Neural progenitor cell (in vitro differentiated cells): ENCODE measurements at regions not wholly inside any gene's neighbourhood (a gene's known extent, or its start where the extent isn't known, plus 50 kb on each side); places are given as distances from the start of the nearest gene placed in this dataset.

Experiments
- DNase-seq: peaks from one replicate; pipeline ENCODE4 v3.0.0-alpha.2; 2016; ENCODE audit warnings: low spot score
- H2AFZ ChIP-seq: fragments of 200-600 bp; sonication (generic); replicated peaks from 2 replicates; pipeline ENCODE4 v1.6.1; 2016; ENCODE audit warnings: antibody characterized with exemption
- H3F3A ChIP-seq: fragments of 200-600 bp; sonication (generic); 2 replicates; pipeline ENCODE4 v1.6.1; 2016; ENCODE audit warnings: antibody characterized with exemption, low read depth
- H3K27ac ChIP-seq: fragments of 200-600 bp; sonication (generic); 2 replicates; pipeline ENCODE4 v1.5.1; 2016; ENCODE audit warnings: mild to moderate bottlenecking
- H3K27me3 ChIP-seq: fragments of 200-600 bp; sonication (generic); 2 replicates; pipeline ENCODE4 v1.6.1; 2016; ENCODE audit warnings: mild to moderate bottlenecking, moderate library complexity
- H3K36me3 ChIP-seq: fragments of 200-600 bp; sonication (generic); 2 replicates; pipeline ENCODE4 v1.5.1; 2016
- H3K4me1 ChIP-seq: fragments of 200-600 bp; sonication (generic); 2 replicates; pipeline ENCODE4 v1.6.1; 2016; ENCODE audit warnings: mixed run types
- H3K4me2 ChIP-seq: fragments of 200-600 bp; sonication (generic); 2 replicates; pipeline ENCODE4 v1.6.1; 2016
- H3K4me3 ChIP-seq: fragments of 200-600 bp; sonication (generic); 2 replicates; pipeline ENCODE4 v1.5.1; 2016
- H3K79me2 ChIP-seq: fragments of 200-600 bp; sonication (generic); 2 replicates; pipeline ENCODE4 v1.6.1; 2016; ENCODE audit warnings: low read depth
- H3K9ac ChIP-seq: fragments of 200-600 bp; sonication (generic); 2 replicates; pipeline ENCODE4 v1.6.1; 2016
- H3K9me3 ChIP-seq: fragments of 200-600 bp; sonication (generic); 2 replicates; pipeline ENCODE4 v1.5.1; 2016; ENCODE audit warnings: low read depth
- H4K20me1 ChIP-seq: fragments of 200-600 bp; sonication (generic); 2 replicates; pipeline ENCODE4 v1.6.1; 2016; ENCODE audit warnings: low read depth
- H3K27ac Mint-ChIP-seq: 3 replicates; pipeline ENCODE4 v1.8.0; 2021; ENCODE audit warnings: mixed read lengths
- H3K27me3 Mint-ChIP-seq: 2 replicates; pipeline ENCODE4 v1.8.0; 2022; ENCODE audit warnings: low read depth, mild to moderate bottlenecking, inconsistent platforms, moderate library complexity, mixed read lengths; ENCODE audit not compliant: insufficient read depth
- H3K36me3 Mint-ChIP-seq: 3 replicates; pipeline ENCODE4 v1.8.0; 2021; ENCODE audit warnings: mixed read lengths
- H3K4me1 Mint-ChIP-seq: 3 replicates; pipeline ENCODE4 v1.8.0; 2021; ENCODE audit warnings: mixed read lengths
- H3K4me3 Mint-ChIP-seq: 3 replicates; pipeline ENCODE4 v1.8.0; 2021; ENCODE audit warnings: mild to moderate bottlenecking, moderate library complexity, mixed read lengths
- H3K9me3 Mint-ChIP-seq: 3 replicates; pipeline ENCODE4 v1.8.0; 2020; ENCODE audit warnings: mixed read lengths
- CTCF ChIP-seq: fragments of 200-600 bp; sonication (generic); IDR thresholded peaks from 2 replicates; pipeline ENCODE4 v1.5.1; 2017; ENCODE audit warnings: antibody characterized with exemption, mild to moderate bottlenecking
- EZH2 ChIP-seq: fragments of 200-600 bp; sonication (generic); IDR thresholded peaks from 2 replicates; pipeline ENCODE4 v1.6.1; 2017; ENCODE audit warnings: antibody characterized with exemption, mild to moderate bottlenecking, moderate library complexity
- EZH2phosphoT487 ChIP-seq: fragments of 200-600 bp; sonication (generic); IDR thresholded peaks from 2 replicates; pipeline ENCODE4 v1.6.1; 2017; ENCODE audit warnings: antibody characterized with exemption

DNA sequence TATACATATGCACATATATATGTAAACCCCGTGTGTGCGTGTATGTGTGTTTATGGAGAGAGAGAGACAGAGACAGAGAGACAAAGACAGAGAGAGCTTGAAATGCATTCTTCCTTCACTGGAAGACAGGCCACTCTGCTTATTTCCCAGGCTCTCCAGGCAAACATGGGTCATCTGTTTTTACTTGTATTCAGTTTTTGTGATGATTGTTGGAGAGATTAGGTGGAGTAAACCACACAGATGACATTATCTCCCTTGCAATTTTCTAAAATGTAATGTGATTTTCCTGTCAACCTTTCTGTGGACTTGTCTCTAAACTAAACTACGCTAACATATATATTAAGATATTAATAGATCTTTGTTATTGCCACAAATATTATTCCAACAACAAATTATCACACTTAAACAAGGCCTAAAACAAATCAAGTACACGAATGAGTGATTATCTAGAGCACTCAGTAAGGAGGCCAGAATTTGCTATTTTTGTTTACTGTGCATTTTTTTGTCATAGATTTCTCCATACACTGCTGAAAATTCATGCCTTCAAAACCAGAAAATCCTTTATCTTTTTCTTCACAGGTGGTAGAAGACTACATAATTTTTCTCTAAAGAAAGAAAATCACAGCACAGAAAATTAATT lies 251.8 kb upstream of the SLIT2 start:
- H3K79me2 ChIP-seq = no peaks in the 10 kb centered on the region
- TF ChIP-seq EZH2phosphoT487 (no peak), CTCF (no peak), EZH2 (no peak)
- no peaks in the 10 kb centered on the region for H3K4me1 ChIP-seq
- H3K27ac ChIP-seq = no peak overlapping the region
- H2AFZ ChIP-seq = no peak overlapping the region
- no peaks in the 10 kb centered on the region for H3K36me3 ChIP-seq
- no peak overlapping the region for H3K9ac ChIP-seq
- H3K4me1 Mint-ChIP-seq = peaks cover 4% of the 10 kb centered on the region
- H3K27me3 Mint-ChIP-seq = no peaks in the 10 kb centered on the region
- no peak for DNase-seq
- H3K27me3 ChIP-seq = no peaks in the 10 kb centered on the region
- no peaks in the 10 kb centered on the region for H3K9me3 Mint-ChIP-seq
- H3K4me3 Mint-ChIP-seq = no peak overlapping the region
- H4K20me1 ChIP-seq = no peaks in the 10 kb centered on the region
- H3K4me2 ChIP-seq = no peak overlapping the region
- no peaks in the 10 kb centered on the region for H3F3A ChIP-seq
- H3K36me3 Mint-ChIP-seq = no peaks in the 10 kb centered on the region
- no peak overlapping the region for H3K4me3 ChIP-seq
- no peaks in the 10 kb centered on the region for H3K9me3 ChIP-seq
- H3K27ac Mint-ChIP-seq = no peak overlapping the region

DNA sequence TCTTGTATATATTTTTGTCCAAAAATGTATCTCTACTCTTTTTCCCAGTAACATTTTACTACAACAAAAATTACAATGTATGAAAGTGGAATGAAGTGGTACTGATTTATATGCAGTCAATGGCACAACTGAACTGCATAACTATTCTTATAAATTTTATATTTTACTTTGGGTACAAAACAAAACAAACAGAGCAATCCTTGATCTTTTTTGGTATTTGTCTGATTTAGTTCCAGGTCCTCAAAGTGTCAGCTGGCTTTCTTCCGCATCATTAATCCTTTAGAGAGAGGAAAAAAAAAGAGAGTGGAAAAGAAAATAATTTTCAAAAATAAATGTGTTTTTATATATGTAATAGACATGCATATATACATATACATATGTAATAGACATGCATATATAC lies 252.4 kb upstream of the SLIT2 start:
- peaks cover 4% of the 10 kb centered on the region for H3K4me1 Mint-ChIP-seq
- H3F3A ChIP-seq = no peaks in the 10 kb centered on the region
- no peaks in the 10 kb centered on the region for H3K4me1 ChIP-seq
- TF ChIP-seq EZH2phosphoT487 = no peak
- TF ChIP-seq EZH2 = no peak
- no peak for TF ChIP-seq CTCF
- no peak overlapping the region for H3K4me2 ChIP-seq
- no peaks in the 10 kb centered on the region for H3K36me3 Mint-ChIP-seq
- no peaks in the 10 kb centered on the region for H3K79me2 ChIP-seq
- H3K9ac ChIP-seq = no peak overlapping the region
- H3K4me3 ChIP-seq = no peak overlapping the region
- DNase-seq = no peak
- H3K36me3 ChIP-seq = no peaks in the 10 kb centered on the region
- no peak overlapping the region for H3K4me3 Mint-ChIP-seq
- H3K27me3 ChIP-seq = no peaks in the 10 kb centered on the region
- H3K27me3 Mint-ChIP-seq = no peaks in the 10 kb centered on the region
- H3K9me3 ChIP-seq = no peaks in the 10 kb centered on the region
- H3K9me3 Mint-ChIP-seq = no peaks in the 10 kb centered on the region
- no peak overlapping the region for H2AFZ ChIP-seq
- H3K27ac Mint-ChIP-seq = no peak overlapping the region
- no peak overlapping the region for H3K27ac ChIP-seq
- H4K20me1 ChIP-seq = no peaks in the 10 kb centered on the region

DNA sequence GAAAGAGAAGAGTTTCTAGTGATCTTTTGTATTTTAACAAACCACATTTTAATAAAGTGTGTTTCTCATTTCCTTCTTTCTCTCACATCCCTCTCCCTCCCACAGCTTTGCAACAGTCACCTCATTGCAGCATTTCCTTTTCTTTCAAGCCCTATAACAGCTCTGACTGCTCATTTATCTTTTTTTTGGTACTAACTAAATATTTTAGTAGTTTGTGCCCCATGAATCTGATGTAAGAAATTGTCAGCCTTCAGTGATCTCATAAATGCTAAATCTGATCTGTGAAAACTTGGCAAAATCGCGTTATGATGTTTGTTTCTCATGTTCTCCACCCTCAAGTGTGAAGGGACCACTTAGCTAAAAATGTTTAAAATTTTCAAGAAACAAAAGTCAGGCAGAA lies 258.5 kb upstream of the SLIT2 start:
- Histone ChIP-seq H3K4me2 (no peak overlapping the region), H4K20me1 (no peaks in the 10 kb centered on the region), H3K79me2 (no peaks in the 10 kb centered on the region), H3K27ac (no peak overlapping the region), H3F3A (no peaks in the 10 kb centered on the region), H3K4me1 (peaks cover 6% of the 10 kb centered on the region), H3K36me3 (no peaks in the 10 kb centered on the region), H3K4me3 (no peak overlapping the region), H3K27me3 (no peaks in the 10 kb centered on the region), H3K9ac (no peak overlapping the region), H3K9me3 (no peaks in the 10 kb centered on the region), H2AFZ (no peak overlapping the region)
- H3K4me1 Mint-ChIP-seq = peaks cover 18% of the 10 kb centered on the region
- no peak overlapping the region for H3K27ac Mint-ChIP-seq
- H3K27me3 Mint-ChIP-seq = no peaks in the 10 kb centered on the region
- no peak for DNase-seq
- no peaks in the 10 kb centered on the region for H3K9me3 Mint-ChIP-seq
- no peak overlapping the region for H3K4me3 Mint-ChIP-seq
- no peak for TF ChIP-seq CTCF
- no peak for TF ChIP-seq EZH2
- no peak for TF ChIP-seq EZH2phosphoT487
- no peaks in the 10 kb centered on the region for H3K36me3 Mint-ChIP-seq
